WTC11 (cell line): ENCODE measurements at regions not wholly inside any gene's neighbourhood (a gene's known extent, or its start where the extent isn't known, plus 50 kb on each side); places are given as distances from the start of the nearest gene placed in this dataset.

ENCODE experiments used
- ATAC-seq: fragments of 200-7000 bp; cut with Tn5 transposase; 2 replicates; pipeline ENCODE4 v1.10.0; 2021; ENCODE audit warnings: mild to moderate bottlenecking, moderate library complexity
- CTCF ChIA-PET: fragments of 300-600 bp; sonication (Branson Sonifier 250); formaldehyde crosslinking; loops from one replicate; lab custom pipeline; 2021; ENCODE audit warnings: antibody characterized with exemption; lab: Charles Lee
- POLR2A ChIA-PET: fragments of 350-600 bp; sonication (Branson Sonifier 250); formaldehyde crosslinking; loops from one replicate; lab custom pipeline; 2021; ENCODE audit warnings: antibody characterized with exemption; lab: Charles Lee
- DNase-seq: peaks from one replicate; pipeline ENCODE4 v3.0.0; 2021; ENCODE audit warnings: low spot score
- H3K27ac Mint-ChIP-seq: 2 replicates; pipeline ENCODE4 v1.8.0; 2021; ENCODE audit warnings: mixed read lengths
- H3K27me3 Mint-ChIP-seq: 2 replicates; pipeline ENCODE4 v1.8.0; 2021; ENCODE audit warnings: low read depth, mild to moderate bottlenecking, moderate library complexity, mixed read lengths
- H3K36me3 Mint-ChIP-seq: 2 replicates; pipeline ENCODE4 v1.8.0; 2021; ENCODE audit warnings: mixed read lengths
- H3K4me1 Mint-ChIP-seq: 2 replicates; pipeline ENCODE4 v1.8.0; 2022; ENCODE audit warnings: mixed read lengths
- H3K4me3 Mint-ChIP-seq: 2 replicates; pipeline ENCODE4 v1.8.0; 2021; ENCODE audit warnings: mild to moderate bottlenecking, moderate library complexity, mixed read lengths
- H3K9me3 Mint-ChIP-seq: 2 replicates; pipeline ENCODE4 v1.8.0; 2021; ENCODE audit warnings: mixed read lengths
- ATF6 ChIP-seq: sonication (generic); formaldehyde crosslinking; IDR thresholded peaks from 2 replicates; pipeline ENCODE4 v1.8.1; 2023; ENCODE audit warnings: mild to moderate bottlenecking, missing genetic modification reagents
- ELF4 ChIP-seq: sonication (generic); formaldehyde crosslinking; IDR thresholded peaks from 2 replicates; pipeline ENCODE4 v1.8.1; 2022; ENCODE audit warnings: low read depth, mild to moderate bottlenecking, moderate library complexity, missing genetic modification reagents
- ESRRA ChIP-seq: sonication (generic); formaldehyde crosslinking; IDR thresholded peaks from 2 replicates; pipeline ENCODE4 v1.8.1; 2022; ENCODE audit warnings: mild to moderate bottlenecking, missing genetic modification reagents, borderline replicate concordance
- GTF2I ChIP-seq: fragments of 250-450 bp; sonication (Bioruptor Pico); conservative IDR thresholded peaks from 2 replicates; pipeline ENCODE4 v1.4.0; 2021; ENCODE audit warnings: mild to moderate bottlenecking
- IRF2 ChIP-seq: sonication (generic); formaldehyde crosslinking; IDR thresholded peaks from 2 replicates; pipeline ENCODE4 v1.8.0; 2022; ENCODE audit warnings: low read depth, missing genetic modification reagents, borderline replicate concordance
- MAX ChIP-seq: sonication (generic); formaldehyde crosslinking; IDR thresholded peaks from 2 replicates; pipeline ENCODE4 v1.8.0; 2022; ENCODE audit warnings: mild to moderate bottlenecking, missing genetic modification reagents
- MYBL2 ChIP-seq: sonication (generic); formaldehyde crosslinking; IDR thresholded peaks from 2 replicates; pipeline ENCODE4 v1.8.1; 2023; ENCODE audit warnings: mild to moderate bottlenecking, moderate library complexity, missing genetic modification reagents
- OVOL2 ChIP-seq: fragments of 250-450 bp; sonication (Bioruptor Pico); IDR thresholded peaks from 2 replicates; pipeline ENCODE4 v1.9.0; 2021; ENCODE audit warnings: mild to moderate bottlenecking, borderline replicate concordance
- RELA ChIP-seq: sonication (generic); formaldehyde crosslinking; IDR thresholded peaks from 2 replicates; pipeline ENCODE4 v1.8.1; 2022; ENCODE audit warnings: missing genetic modification reagents, mild to moderate bottlenecking, borderline replicate concordance
- RORB ChIP-seq: fragments of 250-450 bp; sonication (Bioruptor Pico); IDR thresholded peaks from 2 replicates; pipeline ENCODE4 v1.9.0; 2021; ENCODE audit warnings: mild to moderate bottlenecking
- STAT6 ChIP-seq: sonication (generic); formaldehyde crosslinking; conservative IDR thresholded peaks from 2 replicates; pipeline ENCODE4 v1.8.1; 2023; ENCODE audit warnings: mild to moderate bottlenecking, low read depth, missing genetic modification reagents, moderate library complexity
- TEAD1 ChIP-seq: sonication (generic); formaldehyde crosslinking; IDR thresholded peaks from 2 replicates; pipeline ENCODE4 v1.8.0; 2022; ENCODE audit warnings: mild to moderate bottlenecking, missing genetic modification reagents
- TEAD4 ChIP-seq: sonication (generic); formaldehyde crosslinking; IDR thresholded peaks from 2 replicates; pipeline ENCODE4 v1.8.0; 2022; ENCODE audit warnings: mild to moderate bottlenecking, missing genetic modification reagents
- ZMAT4 ChIP-seq: fragments of 250-450 bp; sonication (Bioruptor Pico); IDR thresholded peaks from 2 replicates; pipeline ENCODE4 v1.9.0; 2021; ENCODE audit warnings: mild to moderate bottlenecking
- ZNF138 ChIP-seq: sonication (generic); formaldehyde crosslinking; conservative IDR thresholded peaks from 2 replicates; pipeline ENCODE4 v1.8.1; 2022; ENCODE audit warnings: mild to moderate bottlenecking, moderate library complexity, missing genetic modification reagents
- ZNF219 ChIP-seq: sonication (generic); formaldehyde crosslinking; IDR thresholded peaks from 2 replicates; pipeline ENCODE4 v1.8.0; 2023; ENCODE audit warnings: missing genetic modification reagents, mild to moderate bottlenecking, borderline replicate concordance
- ZNF281 ChIP-seq: sonication (generic); formaldehyde crosslinking; IDR thresholded peaks from 2 replicates; pipeline ENCODE4 v1.8.0; 2023; ENCODE audit warnings: mild to moderate bottlenecking, missing genetic modification reagents
- ZSCAN18 ChIP-seq: fragments of 250-450 bp; sonication (Bioruptor Pico); IDR thresholded peaks from 2 replicates; pipeline ENCODE4 v2.1.2; 2022; ENCODE audit warnings: mild to moderate bottlenecking, moderate library complexity

GRCh38 chr9:33677961-33678360 is 117.4 kb upstream of the PRSS3 start:
- CTCF ChIA-PET, result interaction anchor here (2.0 to 3.1 kb wide), 2 partner anchors 44 to 54 kb away, joined by 11 to 16 read pairs; no protein-coding TSS in a partner anchor
- Mint-ChIP-seq H3K4me3 (peak overlapping the region; percentile 91), H3K27ac (no peak overlapping the region), H3K36me3 (no peaks in the 10 kb centered on the region), H3K27me3 (peaks cover 2% of the 10 kb centered on the region; the same call in 1 of the 2 replicates), H3K4me1 (peaks cover 19% of the 10 kb centered on the region), H3K9me3 (no peaks in the 10 kb centered on the region)
- POLR2A ChIA-PET, result interaction anchor here (1.7 kb wide), 1 partner anchor 54 kb away, joined by 4 read pairs; no protein-coding TSS in a partner anchor
- DNase-seq (no peak), ATAC-seq (no peak)
- TF ChIP-seq ELF4 (CRISPR knock-in tag) (no peak), OVOL2 (CRISPR knock-in tag) (no peak), MAX (CRISPR knock-in tag) (no peak), TEAD4 (CRISPR knock-in tag) (no peak), ZNF219 (CRISPR knock-in tag) (no peak), GTF2I (CRISPR knock-in tag) (no peak), MYBL2 (CRISPR knock-in tag) (no peak), ZMAT4 (CRISPR knock-in tag) (no peak), RELA (CRISPR knock-in tag) (no peak), TEAD1 (CRISPR knock-in tag) (no peak), STAT6 (CRISPR knock-in tag) (no peak), ATF6 (CRISPR knock-in tag) (no peak), ZNF138 (CRISPR knock-in tag) (no peak), ESRRA (CRISPR knock-in tag) (no peak), ZNF281 (CRISPR knock-in tag) (no peak)

- no peak for TF ChIP-seq RORB (CRISPR knock-in tag)
- TF ChIP-seq IRF2 (CRISPR knock-in tag), result no peak
- TF ChIP-seq ZSCAN18, result no peak
- Mint-ChIP-seq H3K4me3 (no peak overlapping the region), H3K9me3 (no peaks in the 10 kb centered on the region), H3K27ac (no peak overlapping the region), H3K27me3 (no peaks in the 10 kb centered on the region), H3K4me1 (peaks cover 5% of the 10 kb centered on the region), H3K36me3 (no peaks in the 10 kb centered on the region)
- ChIA-PET CTCF (interaction anchor here (1.2 kb wide), 1 partner anchor 37 kb away, joined by 6 read pairs; no protein-coding TSS in a partner anchor), POLR2A (no interaction called here)
- ATAC-seq (peak; percentile 56), DNase-seq (peak; percentile 12)
These were observed 112.8 kb upstream of the PRSS3 start for GRCh38 chr9:33682551-33682950.
